ENCODE measurements at regions not wholly inside any gene's neighbourhood (a gene's known extent, or its start where the extent isn't known, plus 50 kb on each side); places are given as distances from the start of the nearest gene placed in this dataset.

DNA sequence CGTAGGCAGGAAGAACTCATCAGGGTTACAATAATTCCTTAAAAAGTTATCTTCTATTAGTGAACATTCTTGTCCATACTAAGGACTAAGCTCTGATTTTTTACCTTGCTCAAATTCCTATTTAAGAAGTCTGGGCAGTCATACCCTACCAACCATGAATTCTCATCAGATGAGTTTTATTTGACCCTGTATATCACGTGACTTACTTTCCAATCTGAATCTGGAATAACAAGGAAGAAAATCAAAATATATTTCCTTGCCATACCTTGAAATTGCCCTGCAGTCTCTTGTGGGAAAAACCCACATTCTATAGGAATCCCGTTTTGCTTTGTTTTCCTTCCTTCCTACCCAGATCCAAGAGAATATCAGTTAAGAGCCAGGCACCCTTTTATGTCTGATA lies 352.7 kb downstream of the AKAIN1 start:
- POLR2A ChIA-PET (ENCODE audit: low non-redundant PET), result no interaction called here
- TF ChIP-seq, protein P1, sequence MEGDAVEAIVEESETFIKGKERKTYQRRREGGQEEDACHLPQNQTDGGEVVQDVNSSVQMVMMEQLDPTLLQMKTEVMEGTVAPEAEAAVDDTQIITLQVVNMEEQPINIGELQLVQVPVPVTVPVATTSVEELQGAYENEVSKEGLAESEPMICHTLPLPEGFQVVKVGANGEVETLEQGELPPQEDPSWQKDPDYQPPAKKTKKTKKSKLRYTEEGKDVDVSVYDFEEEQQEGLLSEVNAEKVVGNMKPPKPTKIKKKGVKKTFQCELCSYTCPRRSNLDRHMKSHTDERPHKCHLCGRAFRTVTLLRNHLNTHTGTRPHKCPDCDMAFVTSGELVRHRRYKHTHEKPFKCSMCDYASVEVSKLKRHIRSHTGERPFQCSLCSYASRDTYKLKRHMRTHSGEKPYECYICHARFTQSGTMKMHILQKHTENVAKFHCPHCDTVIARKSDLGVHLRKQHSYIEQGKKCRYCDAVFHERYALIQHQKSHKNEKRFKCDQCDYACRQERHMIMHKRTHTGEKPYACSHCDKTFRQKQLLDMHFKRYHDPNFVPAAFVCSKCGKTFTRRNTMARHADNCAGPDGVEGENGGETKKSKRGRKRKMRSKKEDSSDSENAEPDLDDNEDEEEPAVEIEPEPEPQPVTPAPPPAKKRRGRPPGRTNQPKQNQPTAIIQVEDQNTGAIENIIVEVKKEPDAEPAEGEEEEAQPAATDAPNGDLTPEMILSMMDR (conservative IDR thresholded peaks at IDR 0.05; ENCODE audit: low read depth, low read length), result no peak
- no peak for TF ChIP-seq EZH2 (IDR thresholded peaks at IDR 0.05; ENCODE audit: borderline replicate concordance, low read depth, low read length, poor library complexity, severe bottlenecking)
- no TSS peak for BruUV-seq (replicated peaks)
- intact Hi-C loops (cut with micrococcal nuclease; ENCODE audit: unreplicated experiment), result loop anchor here (10.0 kb wide), 1 partner anchor 130 kb away; no protein-coding TSS in a partner anchor
- CTCF ChIA-PET, result no interaction called here
- no peak overlapping the region for H3K4me3 ChIP-seq (ENCODE audit: low read depth, low read length, poor library complexity, severe bottlenecking)
- H3K36me3 ChIP-seq (ENCODE audit: insufficient read depth, low read length, poor library complexity, severe bottlenecking), result no peaks in the 10 kb centered on the region
- peaks cover 26% of the 10 kb centered on the region for H3K27me3 ChIP-seq (replicated peaks; ENCODE audit: insufficient read depth, low read depth, low read length, poor library complexity)
- no peaks in the 10 kb centered on the region for H3K9me3 ChIP-seq (ENCODE audit: low read depth, low read length, poor library complexity, severe bottlenecking)
- no peaks in the 10 kb centered on the region for H3K4me1 ChIP-seq (ENCODE audit: insufficient read depth, low read length, poor library complexity, severe bottlenecking)
- no peak for DNase-seq (ENCODE audit: low spot score)
- no peak overlapping the region for H3K27ac ChIP-seq (ENCODE audit: low read depth, low read length, poor library complexity, severe bottlenecking)

DNA sequence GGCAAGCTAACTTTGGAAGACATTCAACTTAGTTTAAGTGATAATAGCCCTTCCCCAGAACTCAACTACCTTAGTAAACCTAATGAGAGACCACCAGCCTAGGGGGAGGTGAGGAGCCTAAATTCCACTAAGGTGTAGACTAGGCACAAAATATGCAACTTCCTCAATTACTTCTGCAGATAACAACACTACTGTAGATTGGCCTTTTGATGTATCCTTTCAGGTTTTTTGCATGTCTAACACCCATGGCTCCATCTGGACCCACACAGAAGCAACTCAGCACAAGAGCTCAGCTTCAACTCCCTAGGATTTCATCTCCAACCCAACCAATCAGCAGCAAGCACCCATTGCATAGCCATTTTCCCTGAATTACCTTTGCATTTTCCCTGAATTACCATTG lies 353.3 kb downstream of the AKAIN1 start:
- ChIA-PET CTCF (no interaction called here), POLR2A (ENCODE audit: low non-redundant PET) (no interaction called here)
- Histone ChIP-seq H3K36me3 (ENCODE audit: insufficient read depth, low read length, poor library complexity, severe bottlenecking) (no peaks in the 10 kb centered on the region), H3K27me3 (replicated peaks; ENCODE audit: insufficient read depth, low read depth, low read length, poor library complexity) (peaks cover 21% of the 10 kb centered on the region), H3K9me3 (ENCODE audit: low read depth, low read length, poor library complexity, severe bottlenecking) (no peaks in the 10 kb centered on the region), H3K4me3 (ENCODE audit: low read depth, low read length, poor library complexity, severe bottlenecking) (no peak overlapping the region), H3K4me1 (ENCODE audit: insufficient read depth, low read length, poor library complexity, severe bottlenecking) (no peaks in the 10 kb centered on the region), H3K27ac (ENCODE audit: low read depth, low read length, poor library complexity, severe bottlenecking) (no peak overlapping the region)
- no peak for DNase-seq (ENCODE audit: low spot score)
- TF ChIP-seq, protein P1 (conservative IDR thresholded peaks at IDR 0.05; ENCODE audit: low read depth, low read length), result no peak
- no peak for TF ChIP-seq EZH2 (IDR thresholded peaks at IDR 0.05; ENCODE audit: borderline replicate concordance, low read depth, low read length, poor library complexity, severe bottlenecking)
- no TSS peak for BruUV-seq (replicated peaks)
- intact Hi-C loops (cut with micrococcal nuclease; ENCODE audit: unreplicated experiment), result loop anchor here (10.0 kb wide), 1 partner anchor 129 kb away; no protein-coding TSS in a partner anchor

DNA sequence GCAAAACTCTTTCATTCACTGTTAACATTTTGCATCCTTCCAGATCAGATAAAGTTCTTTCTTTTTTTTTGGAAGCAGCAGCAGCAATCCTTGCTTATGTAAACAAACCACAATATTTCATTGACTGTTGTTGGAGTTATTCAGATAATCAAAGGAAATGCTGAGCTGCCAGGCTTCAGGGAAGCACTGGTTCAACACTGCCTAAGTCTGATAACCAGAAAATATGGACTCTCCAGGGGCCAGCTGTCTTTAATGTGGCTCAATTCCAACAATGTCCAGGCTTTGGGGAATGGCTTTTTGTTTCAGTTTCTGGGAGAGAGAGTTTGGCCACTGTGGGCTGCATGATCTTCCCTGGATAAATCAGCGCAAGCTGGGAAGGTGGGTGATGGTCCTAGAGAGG lies 354.3 kb downstream of the AKAIN1 start:
- intact Hi-C loops (cut with micrococcal nuclease; ENCODE audit: unreplicated experiment), result loop anchor here (10.0 kb wide), 1 partner anchor 128 kb away; no protein-coding TSS in a partner anchor
- BruUV-seq (replicated peaks), result no TSS peak

More for the DNA sequence above, 354.3 kb downstream of the AKAIN1 start:
- ChIA-PET CTCF (no interaction called here), POLR2A (ENCODE audit: low non-redundant PET) (no interaction called here)
- H3K27me3 ChIP-seq (replicated peaks; ENCODE audit: insufficient read depth, low read depth, low read length, poor library complexity), result peaks cover 20% of the 10 kb centered on the region
- TF ChIP-seq EZH2 (IDR thresholded peaks at IDR 0.05; ENCODE audit: borderline replicate concordance, low read depth, low read length, poor library complexity, severe bottlenecking), result no peak
- TF ChIP-seq, protein P1 (conservative IDR thresholded peaks at IDR 0.05; ENCODE audit: low read depth, low read length), result no peak
- no peak overlapping the region for H3K4me3 ChIP-seq (ENCODE audit: low read depth, low read length, poor library complexity, severe bottlenecking)
- H3K27ac ChIP-seq (ENCODE audit: low read depth, low read length, poor library complexity, severe bottlenecking), result no peak overlapping the region
- H3K4me1 ChIP-seq (ENCODE audit: insufficient read depth, low read length, poor library complexity, severe bottlenecking), result no peaks in the 10 kb centered on the region
- H3K9me3 ChIP-seq (ENCODE audit: low read depth, low read length, poor library complexity, severe bottlenecking), result no peaks in the 10 kb centered on the region
- no peak for DNase-seq (ENCODE audit: low spot score)
- H3K36me3 ChIP-seq (ENCODE audit: insufficient read depth, low read length, poor library complexity, severe bottlenecking), result no peaks in the 10 kb centered on the region
